ENCODE measurements at regions not wholly inside any gene's neighbourhood (a gene's known extent, or its start where the extent isn't known, plus 50 kb on each side); places are given as distances from the start of the nearest gene placed in this dataset.
"Not testable (repeated sequence)": the region's sequence is repeated elsewhere in the genome, so short reads cannot be mapped to it uniquely, and the experiment has no call there.

GRCh38 chr12:9543341-9543740 lies 64.4 kb downstream of the KLRB1 start:
- DNase-seq = not testable (repeated sequence)

- not testable (repeated sequence) for DNase-seq
These were observed 64.9 kb downstream of the KLRB1 start for GRCh38 chr12:9542827-9543226.

- not testable (repeated sequence) for DNase-seq
These were observed 91.8 kb downstream of the KLRB1 start for GRCh38 chr12:9515925-9516324.

DNA sequence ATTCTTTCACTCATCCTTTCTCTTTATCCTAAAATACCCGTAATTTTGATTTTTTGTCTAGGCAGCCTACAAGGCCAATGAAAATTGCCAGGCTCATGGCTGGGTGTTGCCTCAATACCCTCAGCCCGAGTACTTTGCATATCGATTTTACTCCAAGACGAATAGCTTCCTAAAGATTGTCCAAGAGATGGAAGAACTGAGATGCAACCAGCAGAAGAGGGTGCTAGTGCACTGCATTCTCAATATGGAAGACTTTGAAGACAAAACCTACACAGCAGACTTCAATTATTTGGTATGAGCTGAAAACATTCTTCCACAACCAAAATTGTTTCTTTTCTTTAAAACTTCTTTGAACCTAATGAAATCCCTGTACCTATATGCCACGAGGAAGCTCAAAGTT lies 95.0 kb downstream of the KLRB1 start:
- not testable (repeated sequence) for DNase-seq

GRCh38 chr12:9510392-9511011 lies 97.2 kb downstream of the KLRB1 start:
- DNase-seq = not testable (repeated sequence)

DNA sequence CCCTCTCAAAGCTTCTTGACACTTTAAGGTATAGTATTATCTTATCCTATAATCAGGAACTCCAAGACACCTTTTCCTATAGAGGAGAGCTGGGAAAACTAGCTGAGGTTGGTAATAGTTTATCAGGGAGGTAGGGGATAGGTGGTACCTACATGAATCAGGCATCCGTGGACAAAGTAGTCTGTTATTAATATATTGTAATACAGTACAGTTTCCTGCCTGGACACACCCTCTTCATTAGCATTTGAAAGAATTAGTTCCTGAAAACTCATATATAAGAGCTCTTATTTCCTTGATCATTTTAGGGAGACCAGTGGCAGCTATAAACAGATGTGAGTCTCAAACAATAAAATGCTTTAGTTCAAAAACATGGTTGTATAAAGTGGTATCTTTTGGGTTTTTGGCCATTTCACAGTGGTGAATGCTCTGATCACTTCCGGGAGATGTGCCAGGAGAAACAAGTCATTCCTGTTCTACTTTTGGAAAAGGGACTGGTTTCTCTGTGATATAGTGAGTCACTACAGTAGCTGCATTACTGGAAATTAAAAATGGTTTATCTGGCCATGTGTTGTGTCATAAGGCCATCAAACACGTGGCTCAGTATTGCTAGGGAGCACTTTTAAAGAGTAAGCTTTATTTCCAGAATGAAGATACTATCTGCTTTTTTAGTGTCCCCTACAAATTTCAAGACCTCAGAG lies 98.1 kb downstream of the KLRB1 start:
- DNase-seq = no peak

- DNase-seq = no peak
These were observed 101.0 kb downstream of the KLRB1 start for GRCh38 chr12:9506746-9507145.

GRCh38 chr12:9503384-9503783 lies 104.3 kb downstream of the KLRB1 start:
- not testable (repeated sequence) for DNase-seq

DNA sequence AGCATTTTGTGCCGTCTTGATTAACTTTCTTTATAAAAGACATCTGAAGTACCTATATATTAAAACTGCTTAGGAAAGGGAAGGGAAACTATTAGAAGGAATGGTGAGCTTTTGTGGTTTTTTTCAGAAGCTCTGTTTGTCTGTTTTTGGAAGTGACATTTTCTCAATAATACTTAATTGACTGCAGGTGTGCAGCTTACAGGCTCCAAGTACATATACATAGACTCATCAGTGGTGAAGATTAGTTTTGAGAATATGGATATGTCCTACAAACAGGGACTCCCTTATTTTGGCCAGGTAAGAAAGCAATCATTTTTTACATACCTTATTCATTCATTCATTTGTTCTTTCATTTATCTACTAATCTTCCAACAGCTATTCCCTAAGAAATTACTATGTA lies 104.9 kb downstream of the KLRB1 start:
- not testable (repeated sequence) for DNase-seq

GRCh38 chr12:9493325-9493724 lies 114.4 kb downstream of the KLRB1 start:
- not testable (repeated sequence) for DNase-seq

GRCh38 chr12:9481289-9481688 lies 126.4 kb downstream of the KLRB1 start:
- DNase-seq = not testable (repeated sequence)

DNA sequence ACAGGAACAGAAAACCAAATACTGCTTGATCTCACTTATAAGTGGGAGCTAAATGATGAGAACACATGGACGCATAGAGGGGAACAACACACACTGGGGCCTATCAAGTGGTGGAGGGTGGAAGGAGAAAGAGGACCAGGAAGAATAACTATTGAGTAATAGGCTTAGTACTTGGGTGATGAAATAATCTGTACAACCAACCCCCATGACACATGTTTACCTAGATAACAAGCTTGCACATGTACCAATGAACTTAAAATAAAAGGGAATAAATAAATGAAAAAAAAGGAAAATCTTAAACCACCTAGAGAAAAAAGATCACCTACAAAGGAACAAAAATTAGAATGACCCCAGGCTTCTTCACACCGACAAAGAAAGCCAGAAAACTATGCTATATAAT lies 133.5 kb downstream of the KLRB1 start:
- DNase-seq = not testable (repeated sequence)

DNA sequence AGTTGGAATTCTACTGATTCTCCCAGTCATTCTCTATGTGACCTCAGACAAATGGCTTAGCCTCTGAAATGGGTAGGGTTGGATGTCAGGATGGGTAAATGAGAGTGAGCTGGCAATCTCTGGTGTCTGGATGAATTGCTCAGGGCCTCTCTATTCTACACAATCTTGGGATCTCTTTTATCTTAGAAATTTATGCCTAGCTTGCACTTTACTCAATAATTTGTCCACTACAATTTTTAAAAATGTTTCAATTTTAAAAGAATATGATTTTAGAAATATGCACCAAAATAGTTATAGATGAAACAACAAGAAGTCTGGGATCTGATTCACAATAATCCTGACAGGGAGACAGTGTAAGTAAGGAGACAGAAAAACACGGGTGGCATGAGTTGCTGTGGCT lies 134.1 kb downstream of the KLRB1 start:
- DNase-seq = not testable (repeated sequence)

GRCh38 chr12:9471501-9471900 lies 136.2 kb downstream of the KLRB1 start:
- not testable (repeated sequence) for DNase-seq

DNA sequence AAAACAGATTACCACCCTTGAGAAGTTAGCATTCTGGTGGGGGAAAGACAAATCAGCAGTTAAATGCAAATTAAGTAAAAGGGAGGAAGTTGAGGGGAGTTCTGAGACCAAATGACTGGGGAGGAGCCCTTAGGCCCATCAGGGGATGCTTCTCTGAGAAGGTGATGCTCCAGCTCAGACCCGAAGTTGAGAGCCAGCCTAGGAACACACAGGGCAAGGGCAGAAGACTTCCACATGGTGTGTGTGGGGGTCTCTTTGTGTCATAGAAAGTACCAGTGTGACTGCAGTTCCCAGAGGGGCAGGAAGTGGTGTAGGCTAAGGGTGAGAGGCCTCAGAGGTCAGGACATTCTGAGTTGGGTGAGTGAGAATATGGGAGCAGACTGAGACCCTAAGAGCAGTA lies 137.3 kb downstream of the KLRB1 start:
- not testable (repeated sequence) for DNase-seq

- DNase-seq = not testable (repeated sequence)
These were observed 137.8 kb downstream of the KLRB1 start for GRCh38 chr12:9469956-9470355.

- DNase-seq = not testable (repeated sequence)
These were observed 138.3 kb downstream of the KLRB1 start for GRCh38 chr12:9469463-9469862.

DNA sequence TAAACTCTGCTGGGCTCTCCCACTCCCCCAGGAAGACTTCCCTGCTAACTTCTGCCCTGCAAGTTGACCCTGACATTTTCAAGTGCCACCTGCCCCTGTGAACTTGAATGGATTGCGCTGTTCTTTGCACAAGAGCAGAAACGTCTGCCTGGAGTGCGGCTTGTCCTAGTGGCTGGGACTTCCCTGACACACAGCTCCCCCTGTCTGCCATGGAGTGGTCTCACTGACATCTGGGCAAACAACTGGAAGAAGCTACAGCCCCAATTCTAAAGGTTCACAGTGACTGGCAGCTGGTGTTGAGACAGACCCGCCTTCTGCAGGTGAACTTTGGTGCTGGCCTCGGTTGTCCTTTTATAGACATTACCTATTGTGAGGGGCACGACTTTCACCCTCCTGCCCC lies 138.7 kb downstream of the KLRB1 start:
- not testable (repeated sequence) for DNase-seq

GRCh38 chr12:9468144-9468543 lies 139.6 kb downstream of the KLRB1 start:
- not testable (repeated sequence) for DNase-seq

- no peak for DNase-seq
These were observed 143.3 kb downstream of the KLRB1 start for GRCh38 chr12:9464408-9464807.

DNA sequence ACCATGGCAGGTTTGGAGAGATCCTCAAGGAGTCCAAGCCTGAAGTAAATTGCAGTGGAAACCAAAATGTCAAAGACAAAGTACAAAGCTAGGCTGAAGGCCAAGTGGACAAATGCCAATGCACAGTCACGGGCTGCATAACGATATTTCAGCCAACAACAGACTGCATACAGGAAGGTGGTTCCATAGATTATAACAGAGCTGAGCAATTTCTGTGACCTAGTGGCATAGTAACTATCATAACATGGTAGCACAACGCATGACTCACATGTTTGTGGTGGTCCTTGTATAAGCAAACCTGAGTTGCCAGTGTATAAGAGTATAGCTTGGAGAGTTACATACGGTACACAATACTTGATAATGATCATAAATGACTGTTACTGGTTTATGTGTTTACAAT lies 152.2 kb downstream of the KLRB1 start:
- not testable (repeated sequence) for DNase-seq

DNA sequence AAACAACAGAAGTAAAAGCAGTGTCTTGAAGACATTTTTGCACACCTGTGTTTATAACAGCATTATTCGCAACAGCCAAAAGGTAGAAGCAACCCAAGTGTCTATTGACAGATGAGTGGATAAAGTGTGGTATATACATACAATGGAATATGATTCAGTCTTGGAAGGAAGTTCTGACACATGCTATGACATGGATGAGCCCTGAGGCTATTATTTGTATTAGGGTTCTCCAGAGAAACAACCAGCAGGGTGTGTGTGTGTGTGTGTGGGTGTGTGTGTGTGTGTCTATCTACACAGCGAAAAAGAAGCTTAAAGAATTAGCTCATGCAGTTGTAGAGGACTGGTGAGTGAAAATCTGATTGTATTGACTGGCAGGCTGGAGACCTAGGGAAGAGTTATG lies 153.7 kb downstream of the KLRB1 start:
- not testable (repeated sequence) for DNase-seq

DNA sequence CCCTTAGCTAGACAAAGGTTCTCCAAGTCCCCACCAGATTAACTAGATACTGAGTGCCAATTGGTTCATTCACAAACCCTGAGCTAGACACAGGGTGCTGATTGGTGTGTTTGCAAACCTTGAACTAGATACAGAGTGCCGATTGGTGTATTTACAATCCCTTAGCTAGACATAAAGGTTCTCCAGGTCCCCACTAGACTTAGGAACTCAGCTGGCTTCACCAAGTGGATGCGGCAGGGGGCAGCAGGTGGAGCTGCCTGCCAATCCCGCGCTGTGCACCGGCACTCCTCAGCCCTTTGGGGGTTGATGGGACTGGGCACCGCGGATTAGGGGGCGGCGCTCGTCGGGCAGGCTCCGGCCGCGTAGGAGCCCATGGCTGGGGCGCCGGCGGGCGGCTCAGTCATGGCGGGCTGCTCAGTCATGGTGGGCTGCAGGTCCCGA lies 157.6 kb downstream of the KLRB1 start:
- DNase-seq = not testable (repeated sequence)

- not testable (repeated sequence) for DNase-seq
These were observed 158.0 kb downstream of the KLRB1 start for GRCh38 chr12:9449657-9450126.

All from NCI-H2029 (cell line).